Glutamatergic neuron (in vitro differentiated cells): ENCODE measurements at regions not wholly inside any gene's neighbourhood (a gene's known extent, or its start where the extent isn't known, plus 50 kb on each side); places are given as distances from the start of the nearest gene placed in this dataset.

ENCODE experiments used
- DNase-seq: peaks from one replicate; pipeline ENCODE4 v3.0.0; 2022
- H3K27ac Mint-ChIP-seq: one replicate; pipeline ENCODE4 v1.8.0; 2020; ENCODE audit warnings: mild to moderate bottlenecking, mixed read lengths, inconsistent platforms; ENCODE audit not compliant: unreplicated experiment
- H3K27me3 Mint-ChIP-seq: one replicate; pipeline ENCODE4 v1.8.0; 2020; ENCODE audit warnings: mild to moderate bottlenecking, moderate library complexity, mixed read lengths, inconsistent platforms; ENCODE audit not compliant: unreplicated experiment
- H3K36me3 Mint-ChIP-seq: one replicate; pipeline ENCODE4 v1.8.0; 2020; ENCODE audit warnings: mild to moderate bottlenecking, mixed read lengths, inconsistent platforms; ENCODE audit not compliant: unreplicated experiment
- H3K4me1 Mint-ChIP-seq: one replicate; pipeline ENCODE4 v1.8.0; 2020; ENCODE audit warnings: mild to moderate bottlenecking, low read depth, mixed read lengths, inconsistent platforms; ENCODE audit not compliant: unreplicated experiment
- H3K4me3 Mint-ChIP-seq: one replicate; pipeline ENCODE4 v1.8.0; 2020; ENCODE audit warnings: mild to moderate bottlenecking, mixed read lengths, inconsistent platforms; ENCODE audit not compliant: unreplicated experiment
- H3K9me3 Mint-ChIP-seq: one replicate; pipeline ENCODE4 v1.8.0; 2020; ENCODE audit warnings: mild to moderate bottlenecking, moderate library complexity, mixed read lengths, inconsistent platforms; ENCODE audit not compliant: unreplicated experiment
- CTCF ChIP-seq: fragments of 200-600 bp; sonication (generic); IDR thresholded peaks from one replicate; pipeline ENCODE4 v1.5.0; 2021; ENCODE audit not compliant: partially characterized antibody, unreplicated experiment

DNA sequence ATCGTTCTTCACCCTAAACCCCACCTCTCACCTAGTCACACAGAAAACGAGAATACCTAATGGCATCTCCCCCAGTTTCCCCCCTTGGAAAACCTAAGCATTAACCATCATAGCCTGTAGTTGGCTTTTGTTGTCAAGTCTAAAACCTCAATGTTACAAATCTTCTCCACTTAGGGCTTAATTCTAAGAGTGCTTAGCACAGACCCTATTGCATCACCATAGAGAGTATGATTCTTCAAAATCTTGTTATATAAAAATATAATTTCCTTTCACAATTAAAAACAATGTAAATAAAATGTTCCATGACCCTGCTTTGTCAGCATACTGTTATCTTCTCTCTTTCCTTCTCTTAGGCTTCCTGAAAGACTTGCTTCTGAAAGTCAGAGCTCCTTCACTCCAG lies 263.2 kb upstream of the RGS18 start:
- no peak for DNase-seq
- no peak for TF ChIP-seq CTCF
- Mint-ChIP-seq H3K4me3 (no peak overlapping the region), H3K36me3 (no peaks in the 10 kb centered on the region), H3K9me3 (no peaks in the 10 kb centered on the region), H3K27me3 (no peaks in the 10 kb centered on the region), H3K4me1 (no peaks in the 10 kb centered on the region), H3K27ac (no peak overlapping the region)

DNA sequence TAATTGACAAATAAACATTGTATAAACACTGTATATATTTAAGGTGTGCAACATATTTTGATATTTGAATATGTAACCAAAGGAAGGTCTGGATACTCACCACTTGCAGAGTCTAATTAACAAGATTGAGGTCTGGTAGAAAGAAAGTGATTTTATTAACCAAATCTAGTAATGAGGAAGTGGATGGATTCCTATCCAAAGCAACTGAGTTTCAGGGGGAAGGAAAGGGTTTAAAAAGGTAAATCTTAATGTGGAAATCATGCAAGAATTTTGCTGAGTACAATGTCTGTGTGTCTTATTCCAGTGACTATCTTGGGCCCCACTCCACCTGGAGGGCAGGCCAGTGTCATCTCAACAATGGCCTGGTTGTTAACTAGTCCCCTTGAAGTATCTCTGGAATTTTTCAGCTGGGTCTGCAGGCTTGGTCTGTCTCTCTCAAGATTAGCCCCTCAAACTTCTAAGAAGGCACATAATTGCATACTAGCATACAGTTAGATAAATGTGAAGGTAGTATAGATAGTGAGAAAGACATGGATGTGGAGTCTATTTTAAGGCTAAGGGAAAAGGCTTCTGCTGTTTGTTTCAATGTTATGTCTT lies 262.7 kb upstream of the RGS18 start:
- Mint-ChIP-seq H3K4me3 (no peak overlapping the region), H3K36me3 (no peaks in the 10 kb centered on the region), H3K27ac (no peak overlapping the region), H3K27me3 (peaks cover 1% of the 10 kb centered on the region), H3K4me1 (no peaks in the 10 kb centered on the region), H3K9me3 (no peaks in the 10 kb centered on the region)
- DNase-seq, result no peak
- no peak for TF ChIP-seq CTCF

DNA sequence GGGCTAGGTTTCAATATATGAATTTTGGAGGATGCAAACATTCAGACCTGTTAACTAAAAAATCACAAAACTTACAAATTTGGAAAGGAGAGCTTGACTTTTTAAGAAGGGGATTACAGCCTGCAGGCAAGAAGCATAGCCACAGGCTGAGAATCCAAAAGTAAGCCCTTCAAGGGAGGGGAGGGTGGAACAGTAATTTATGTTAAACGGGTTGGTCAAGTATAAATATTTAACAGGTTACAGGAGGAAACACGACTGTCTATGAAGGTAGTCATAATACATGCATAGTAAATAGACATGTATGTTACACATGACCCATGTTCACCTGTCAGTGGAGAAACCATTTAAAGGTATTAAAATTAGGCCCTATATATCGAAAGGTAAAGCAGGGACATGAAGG lies 261.1 kb upstream of the RGS18 start:
- TF ChIP-seq CTCF, result no peak
- Mint-ChIP-seq H3K4me3 (no peak overlapping the region), H3K27ac (no peak overlapping the region), H3K4me1 (no peaks in the 10 kb centered on the region), H3K27me3 (peaks cover 2% of the 10 kb centered on the region), H3K9me3 (no peaks in the 10 kb centered on the region), H3K36me3 (no peaks in the 10 kb centered on the region)
- no peak for DNase-seq

- Mint-ChIP-seq H3K27ac (no peak overlapping the region), H3K4me1 (no peaks in the 10 kb centered on the region), H3K27me3 (peaks cover 2% of the 10 kb centered on the region), H3K4me3 (no peak overlapping the region), H3K9me3 (no peaks in the 10 kb centered on the region), H3K36me3 (no peaks in the 10 kb centered on the region)
- no peak for DNase-seq
- no peak for TF ChIP-seq CTCF
Observed at GRCh38 chr1:191901651-191902050, 256.6 kb upstream of the RGS18 start.

DNA sequence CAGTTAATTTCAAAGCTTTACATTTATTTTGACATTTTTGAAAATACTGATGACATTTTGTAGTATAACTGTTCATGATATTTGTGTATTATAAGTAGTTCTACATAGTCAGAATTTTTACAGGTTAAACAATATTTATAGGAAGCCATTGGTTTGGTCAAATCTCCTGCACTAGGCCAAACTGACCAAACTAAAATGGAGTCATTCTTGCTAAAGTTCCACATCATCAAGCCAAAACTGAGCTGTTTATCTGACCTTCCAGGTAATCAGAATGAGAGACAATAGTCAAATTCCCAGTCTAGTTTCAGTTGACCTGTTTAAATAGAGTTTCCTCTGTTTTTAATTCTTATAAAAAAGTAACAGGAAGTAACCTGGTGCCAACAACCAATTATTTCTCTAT lies 253.3 kb upstream of the RGS18 start:
- Mint-ChIP-seq H3K27ac (no peak overlapping the region), H3K4me3 (no peak overlapping the region), H3K9me3 (peaks cover 1% of the 10 kb centered on the region), H3K36me3 (no peaks in the 10 kb centered on the region), H3K4me1 (peaks cover 4% of the 10 kb centered on the region), H3K27me3 (peaks cover 2% of the 10 kb centered on the region)
- no peak for TF ChIP-seq CTCF
- DNase-seq, result no peak
